ENCODE measurements at regions not wholly inside any gene's neighbourhood (a gene's known extent, or its start where the extent isn't known, plus 50 kb on each side); places are given as distances from the start of the nearest gene placed in this dataset.
"Not testable (repeated sequence)": the region's sequence is repeated elsewhere in the genome, so short reads cannot be mapped to it uniquely, and the experiment has no call there.

GRCh38 chr3:34862456-34862855 lies 776.9 kb upstream of the ARPP21 start:
- DNase-seq (ENCODE audit: extremely low read depth in 1 of 11, low read depth in 9 of 11, low spot score in 4 of 11): no peak

- no peak for DNase-seq (ENCODE audit: extremely low read depth in 1 of 11, low read depth in 9 of 11, low spot score in 4 of 11)
Measured at GRCh38 chr3:34863485-34863884, 775.8 kb upstream of the ARPP21 start.

- DNase-seq (ENCODE audit: extremely low read depth in 1 of 11, low read depth in 9 of 11, low spot score in 4 of 11): no peak
Measured at GRCh38 chr3:34864011-34864410, 775.3 kb upstream of the ARPP21 start.

- no peak for DNase-seq (ENCODE audit: extremely low read depth in 1 of 11, low read depth in 9 of 11, low spot score in 4 of 11)
Measured at GRCh38 chr3:34865346-34865745, 774.0 kb upstream of the ARPP21 start.

GRCh38 chr3:34868935-34869334 lies 770.4 kb upstream of the ARPP21 start:
- no peak for DNase-seq (ENCODE audit: extremely low read depth in 1 of 11, low read depth in 9 of 11, low spot score in 4 of 11)

GRCh38 chr3:34869696-34870095 lies 769.6 kb upstream of the ARPP21 start:
- no peak for DNase-seq (ENCODE audit: extremely low read depth in 1 of 11, low read depth in 9 of 11, low spot score in 4 of 11)

- DNase-seq (ENCODE audit: extremely low read depth in 1 of 11, low read depth in 9 of 11, low spot score in 4 of 11): no peak
Measured at GRCh38 chr3:34872406-34872805, 766.9 kb upstream of the ARPP21 start.

GRCh38 chr3:34876997-34877396 lies 762.3 kb upstream of the ARPP21 start:
- DNase-seq (ENCODE audit: extremely low read depth in 1 of 11, low read depth in 9 of 11, low spot score in 4 of 11): no peak

- DNase-seq (ENCODE audit: extremely low read depth in 1 of 11, low read depth in 9 of 11, low spot score in 4 of 11): no peak
Measured at GRCh38 chr3:34878488-34878887, 760.8 kb upstream of the ARPP21 start.

- no peak for DNase-seq (ENCODE audit: extremely low read depth in 1 of 11, low read depth in 9 of 11, low spot score in 4 of 11)
Measured at GRCh38 chr3:34881026-34881425, 758.3 kb upstream of the ARPP21 start.

GRCh38 chr3:34882764-34883163 lies 756.6 kb upstream of the ARPP21 start:
- DNase-seq (ENCODE audit: extremely low read depth in 1 of 11, low read depth in 9 of 11, low spot score in 4 of 11): no peak

- DNase-seq (ENCODE audit: extremely low read depth in 1 of 11, low read depth in 9 of 11, low spot score in 4 of 11): no peak
Measured at GRCh38 chr3:34884007-34884406, 755.3 kb upstream of the ARPP21 start.

- no peak for DNase-seq (ENCODE audit: extremely low read depth in 1 of 11, low read depth in 9 of 11, low spot score in 4 of 11)
Measured at GRCh38 chr3:34886443-34886842, 752.9 kb upstream of the ARPP21 start.

GRCh38 chr3:34889641-34890040 lies 749.7 kb upstream of the ARPP21 start:
- DNase-seq (ENCODE audit: extremely low read depth in 1 of 11, low read depth in 9 of 11, low spot score in 4 of 11): no peak

- DNase-seq (ENCODE audit: extremely low read depth in 1 of 11, low read depth in 9 of 11, low spot score in 4 of 11): no peak
Measured at GRCh38 chr3:34890247-34890646, 749.1 kb upstream of the ARPP21 start.

GRCh38 chr3:34891941-34892340 lies 747.4 kb upstream of the ARPP21 start:
- DNase-seq (ENCODE audit: extremely low read depth in 1 of 11, low read depth in 9 of 11, low spot score in 4 of 11): no peak

- DNase-seq (ENCODE audit: extremely low read depth in 1 of 11, low read depth in 9 of 11, low spot score in 4 of 11): no peak
Measured at GRCh38 chr3:34895841-34896240, 743.5 kb upstream of the ARPP21 start.

GRCh38 chr3:34909679-34910078 lies 729.6 kb upstream of the ARPP21 start:
- not testable (repeated sequence) for DNase-seq (ENCODE audit: extremely low read depth in 1 of 11, low read depth in 9 of 11, low spot score in 4 of 11)

- no peak for DNase-seq (ENCODE audit: extremely low read depth in 1 of 11, low read depth in 9 of 11, low spot score in 4 of 11)
Measured at GRCh38 chr3:34919025-34919424, 720.3 kb upstream of the ARPP21 start.

GRCh38 chr3:34920806-34921205 lies 718.5 kb upstream of the ARPP21 start:
- DNase-seq (ENCODE audit: extremely low read depth in 1 of 11, low read depth in 9 of 11, low spot score in 4 of 11): no peak

GRCh38 chr3:34924961-34925360 lies 714.4 kb upstream of the ARPP21 start:
- DNase-seq (ENCODE audit: extremely low read depth in 1 of 11, low read depth in 9 of 11, low spot score in 4 of 11): no peak

GRCh38 chr3:34925851-34926250 lies 713.5 kb upstream of the ARPP21 start:
- DNase-seq (ENCODE audit: extremely low read depth in 1 of 11, low read depth in 9 of 11, low spot score in 4 of 11): peak in 8 of 11 donors; percentile 6 to 61 (median 19)

All from renal cortex interstitium (tissue), 11 donors.